ENCODE measurements at regions not wholly inside any gene's neighbourhood (a gene's known extent, or its start where the extent isn't known, plus 50 kb on each side); places are given as distances from the start of the nearest gene placed in this dataset.

DNA sequence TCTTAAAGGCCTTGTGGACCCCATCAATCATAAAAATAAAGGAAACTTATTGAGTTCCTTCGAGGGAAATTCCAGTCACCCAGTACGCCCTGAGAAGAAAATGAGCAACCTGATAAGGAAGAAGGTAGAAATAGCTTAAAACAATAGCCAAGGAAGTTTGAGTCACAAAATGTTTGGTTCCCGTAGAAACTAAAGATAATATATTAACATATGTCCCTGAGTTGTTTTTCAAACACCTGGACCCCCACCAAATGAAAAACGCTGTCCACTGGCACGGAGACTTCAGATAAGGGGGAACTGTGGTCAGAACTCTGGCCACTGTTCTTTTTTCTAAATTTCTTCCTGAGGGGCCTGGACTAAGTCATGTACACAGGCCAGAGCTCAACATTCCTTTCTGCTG, 669.1 kb downstream of the ADCYAP1 start:
- Histone ChIP-seq H4K8ac (ENCODE audit: low read length) (no peak overlapping the region), H3K4me2 (ENCODE audit: low read length, poor library complexity, severe bottlenecking) (no peak overlapping the region), H3K36me3 (ENCODE audit: control insufficient read depth in 1 of 2, insufficient read depth in 2 of 2, low read depth in 1 of 2, low read length in 2 of 2) (no peaks in the 10 kb centered on the region), H3K4me1 (ENCODE audit: control insufficient read depth, insufficient read depth, low read depth, low read length) (no peaks in the 10 kb centered on the region), H3K27ac (ENCODE audit: low read length, poor library complexity, severe bottlenecking) (no peak overlapping the region), H3K4ac (ENCODE audit: low read depth in 1 of 2, low read length in 2 of 2) (no peak overlapping the region), H3K9me3 (ENCODE audit: control insufficient read depth, low read length) (no peaks in the 10 kb centered on the region), H3K27me3 (ENCODE audit: control insufficient read depth in 1 of 2, insufficient read depth in 1 of 2, low read length in 2 of 2) (no peaks in the 10 kb centered on the region), H2AK5ac (ENCODE audit: low read length, severe bottlenecking) (no peak overlapping the region), H2AFZ (ENCODE audit: low read depth, low read length) (no peak overlapping the region), H2BK120ac (ENCODE audit: low read depth, low read length) (no peak overlapping the region), H2BK5ac (ENCODE audit: low read depth, low read length, poor library complexity, severe bottlenecking) (no peak overlapping the region), H2BK12ac (ENCODE audit: low read length in 2 of 2) (no peak overlapping the region), H3K4me3 (ENCODE audit: insufficient read depth in 1 of 2, low read depth in 1 of 2, low read length in 2 of 2) (no peak overlapping the region), H2BK15ac (ENCODE audit: low read depth, poor library complexity, severe bottlenecking) (no peak overlapping the region), H3K9ac (ENCODE audit: low read length) (no peak overlapping the region), H3K18ac (ENCODE audit: low read depth in 1 of 2, low read length in 2 of 2) (no peak overlapping the region), H3K23ac (ENCODE audit: low read length in 2 of 2) (no peak overlapping the region), H4K91ac (ENCODE audit: low read length) (no peak overlapping the region), H3K14ac (ENCODE audit: low read length in 2 of 2) (no peak overlapping the region), H3K79me1 (replicated peaks; ENCODE audit: low read length, poor library complexity, severe bottlenecking) (no peaks in the 10 kb centered on the region)
- 76% methylated on average over 5 of the region's 5 CpGs for WGBS
- DNase-seq = no peak

- H2BK12ac ChIP-seq (ENCODE audit: low read length in 2 of 2) = no peak overlapping the region
- H3K14ac ChIP-seq (ENCODE audit: low read length in 2 of 2) = no peak overlapping the region
- H2AFZ ChIP-seq (ENCODE audit: low read depth, low read length) = no peak overlapping the region
- H4K8ac ChIP-seq (ENCODE audit: low read length) = no peak overlapping the region
- H3K36me3 ChIP-seq (ENCODE audit: control insufficient read depth in 1 of 2, insufficient read depth in 2 of 2, low read depth in 1 of 2, low read length in 2 of 2) = no peaks in the 10 kb centered on the region
- H2BK120ac ChIP-seq (ENCODE audit: low read depth, low read length) = no peak overlapping the region
- no peaks in the 10 kb centered on the region for H3K4me1 ChIP-seq (ENCODE audit: control insufficient read depth, insufficient read depth, low read depth, low read length)
- H3K4me2 ChIP-seq (ENCODE audit: low read length, poor library complexity, severe bottlenecking) = no peak overlapping the region
- no peak overlapping the region for H4K91ac ChIP-seq (ENCODE audit: low read length)
- no peak overlapping the region for H2BK15ac ChIP-seq (ENCODE audit: low read depth, poor library complexity, severe bottlenecking)
- no peak overlapping the region for H3K18ac ChIP-seq (ENCODE audit: low read depth in 1 of 2, low read length in 2 of 2)
- no peak overlapping the region for H3K23ac ChIP-seq (ENCODE audit: low read length in 2 of 2)
- no peak overlapping the region for H2AK5ac ChIP-seq (ENCODE audit: low read length, severe bottlenecking)
- DNase-seq = no peak
- no peak overlapping the region for H2BK5ac ChIP-seq (ENCODE audit: low read depth, low read length, poor library complexity, severe bottlenecking)
- H3K4me3 ChIP-seq (ENCODE audit: insufficient read depth in 1 of 2, low read depth in 1 of 2, low read length in 2 of 2) = no peak overlapping the region
- no peaks in the 10 kb centered on the region for H3K27me3 ChIP-seq (ENCODE audit: control insufficient read depth in 1 of 2, insufficient read depth in 1 of 2, low read length in 2 of 2)
- no peak overlapping the region for H3K27ac ChIP-seq (ENCODE audit: low read length, poor library complexity, severe bottlenecking)
- no CpG with 5 or more reads among the region's 3 CpGs for WGBS
- no peak overlapping the region for H3K4ac ChIP-seq (ENCODE audit: low read depth in 1 of 2, low read length in 2 of 2)
- no peaks in the 10 kb centered on the region for H3K79me1 ChIP-seq (replicated peaks; ENCODE audit: low read length, poor library complexity, severe bottlenecking)
- H3K9me3 ChIP-seq (ENCODE audit: control insufficient read depth, low read length) = no peaks in the 10 kb centered on the region
- H3K9ac ChIP-seq (ENCODE audit: low read length) = no peak overlapping the region
Observed at GRCh38 chr18:1575084-1575483, 670.4 kb downstream of the ADCYAP1 start.

- Histone ChIP-seq H2BK5ac (ENCODE audit: low read depth, low read length, poor library complexity, severe bottlenecking) (no peak overlapping the region), H3K9ac (ENCODE audit: low read length) (no peak overlapping the region), H4K91ac (ENCODE audit: low read length) (no peak overlapping the region), H2BK120ac (ENCODE audit: low read depth, low read length) (no peak overlapping the region), H3K14ac (ENCODE audit: low read length in 2 of 2) (no peak overlapping the region), H3K27me3 (ENCODE audit: control insufficient read depth in 1 of 2, insufficient read depth in 1 of 2, low read length in 2 of 2) (no peaks in the 10 kb centered on the region), H3K4me2 (ENCODE audit: low read length, poor library complexity, severe bottlenecking) (no peak overlapping the region), H3K23ac (ENCODE audit: low read length in 2 of 2) (no peak overlapping the region), H3K4me1 (ENCODE audit: control insufficient read depth, insufficient read depth, low read depth, low read length) (no peaks in the 10 kb centered on the region), H2BK15ac (ENCODE audit: low read depth, poor library complexity, severe bottlenecking) (no peak overlapping the region), H2AFZ (ENCODE audit: low read depth, low read length) (no peak overlapping the region), H3K18ac (ENCODE audit: low read depth in 1 of 2, low read length in 2 of 2) (no peak overlapping the region), H3K4ac (ENCODE audit: low read depth in 1 of 2, low read length in 2 of 2) (no peak overlapping the region), H3K36me3 (ENCODE audit: control insufficient read depth in 1 of 2, insufficient read depth in 2 of 2, low read depth in 1 of 2, low read length in 2 of 2) (no peaks in the 10 kb centered on the region), H4K8ac (ENCODE audit: low read length) (no peak overlapping the region), H2AK5ac (ENCODE audit: low read length, severe bottlenecking) (no peak overlapping the region), H3K79me1 (replicated peaks; ENCODE audit: low read length, poor library complexity, severe bottlenecking) (no peaks in the 10 kb centered on the region), H3K4me3 (ENCODE audit: insufficient read depth in 1 of 2, low read depth in 1 of 2, low read length in 2 of 2) (no peak overlapping the region), H3K9me3 (ENCODE audit: control insufficient read depth, low read length) (no peaks in the 10 kb centered on the region), H3K27ac (ENCODE audit: low read length, poor library complexity, severe bottlenecking) (no peak overlapping the region), H2BK12ac (ENCODE audit: low read length in 2 of 2) (no peak overlapping the region)
- WGBS = 71% methylated on average over 6 of the region's 6 CpGs
- no peak for DNase-seq
Observed at GRCh38 chr18:1578505-1578904, 673.8 kb downstream of the ADCYAP1 start.

DNA sequence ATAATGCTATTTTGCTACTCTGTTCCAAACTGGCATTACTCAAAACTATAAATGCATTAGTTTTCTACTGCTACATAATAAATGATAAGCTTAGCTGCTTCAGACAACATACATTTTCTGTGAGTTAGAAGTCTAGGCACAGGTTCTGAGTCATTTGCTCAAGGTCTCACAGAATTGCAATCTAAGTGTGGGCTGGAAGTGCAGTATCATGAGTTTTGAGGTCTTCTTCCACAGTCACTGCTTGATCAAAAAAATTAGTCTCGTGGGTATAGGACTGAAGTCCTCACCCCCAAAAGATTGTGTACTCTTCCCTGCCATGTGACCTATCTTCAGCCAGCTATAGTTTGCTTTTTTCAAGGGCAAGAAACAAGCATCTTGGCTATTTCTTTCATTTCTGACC, 676.9 kb downstream of the ADCYAP1 start:
- H3K9ac ChIP-seq (ENCODE audit: low read length) = no peak overlapping the region
- H3K27ac ChIP-seq (ENCODE audit: low read length, poor library complexity, severe bottlenecking) = no peak overlapping the region

More for the DNA sequence above, 676.9 kb downstream of the ADCYAP1 start:
- no peak overlapping the region for H2BK5ac ChIP-seq (ENCODE audit: low read depth, low read length, poor library complexity, severe bottlenecking)
- no peak overlapping the region for H2AK5ac ChIP-seq (ENCODE audit: low read length, severe bottlenecking)
- no peak overlapping the region for H3K4ac ChIP-seq (ENCODE audit: low read depth in 1 of 2, low read length in 2 of 2)
- no peak overlapping the region for H3K4me3 ChIP-seq (ENCODE audit: insufficient read depth in 1 of 2, low read depth in 1 of 2, low read length in 2 of 2)
- H2BK15ac ChIP-seq (ENCODE audit: low read depth, poor library complexity, severe bottlenecking) = no peak overlapping the region
- no peak overlapping the region for H2BK120ac ChIP-seq (ENCODE audit: low read depth, low read length)
- H4K8ac ChIP-seq (ENCODE audit: low read length) = no peak overlapping the region
- no peak overlapping the region for H3K23ac ChIP-seq (ENCODE audit: low read length in 2 of 2)
- no peak overlapping the region for H2AFZ ChIP-seq (ENCODE audit: low read depth, low read length)
- no peaks in the 10 kb centered on the region for H3K27me3 ChIP-seq (ENCODE audit: control insufficient read depth in 1 of 2, insufficient read depth in 1 of 2, low read length in 2 of 2)
- H3K79me1 ChIP-seq (replicated peaks; ENCODE audit: low read length, poor library complexity, severe bottlenecking) = no peaks in the 10 kb centered on the region
- H3K4me2 ChIP-seq (ENCODE audit: low read length, poor library complexity, severe bottlenecking) = no peak overlapping the region
- H3K14ac ChIP-seq (ENCODE audit: low read length in 2 of 2) = no peak overlapping the region
- no peak for DNase-seq
- H3K4me1 ChIP-seq (ENCODE audit: control insufficient read depth, insufficient read depth, low read depth, low read length) = no peaks in the 10 kb centered on the region
- H2BK12ac ChIP-seq (ENCODE audit: low read length in 2 of 2) = no peak overlapping the region
- WGBS = 50% methylated on average over 1 of the region's 1 CpG
- H3K18ac ChIP-seq (ENCODE audit: low read depth in 1 of 2, low read length in 2 of 2) = no peak overlapping the region
- no peaks in the 10 kb centered on the region for H3K36me3 ChIP-seq (ENCODE audit: control insufficient read depth in 1 of 2, insufficient read depth in 2 of 2, low read depth in 1 of 2, low read length in 2 of 2)
- no peaks in the 10 kb centered on the region for H3K9me3 ChIP-seq (ENCODE audit: control insufficient read depth, low read length)
- H4K91ac ChIP-seq (ENCODE audit: low read length) = no peak overlapping the region
